ENCODE measurements at regions not wholly inside any gene's neighbourhood (a gene's known extent, or its start where the extent isn't known, plus 50 kb on each side); places are given as distances from the start of the nearest gene placed in this dataset.

GRCh38 chr5:11985993-11986392 lies 81.7 kb upstream of the CTNND2 start:
- Histone ChIP-seq H3K9ac (no peak overlapping the region), H3K36me3 (no peaks in the 10 kb centered on the region), H3K4me2 (no peak overlapping the region), H3F3A (ENCODE audit: low read depth) (no peaks in the 10 kb centered on the region), H3K79me2 (ENCODE audit: low read depth) (no peaks in the 10 kb centered on the region), H4K20me1 (ENCODE audit: low read depth) (no peaks in the 10 kb centered on the region), H3K4me3 (no peak overlapping the region), H3K27me3 (no peaks in the 10 kb centered on the region), H3K4me1 (no peaks in the 10 kb centered on the region), H3K9me3 (ENCODE audit: low read depth) (no peaks in the 10 kb centered on the region), H2AFZ (replicated peaks) (no peak overlapping the region), H3K27ac (no peak overlapping the region)
- H3K9me3 Mint-ChIP-seq: no peaks in the 10 kb centered on the region
- TF ChIP-seq EZH2 (IDR thresholded peaks at IDR 0.05) (no peak), EZH2phosphoT487 (IDR thresholded peaks at IDR 0.05) (no peak), CTCF (IDR thresholded peaks at IDR 0.05) (no peak)
- no peak for DNase-seq (ENCODE audit: low spot score)
- no peaks in the 10 kb centered on the region for H3K27me3 Mint-ChIP-seq (ENCODE audit: insufficient read depth, low read depth)
- H3K4me3 Mint-ChIP-seq: no peak overlapping the region
- H3K27ac Mint-ChIP-seq: no peak overlapping the region
- H3K36me3 Mint-ChIP-seq: no peaks in the 10 kb centered on the region
- no peaks in the 10 kb centered on the region for H3K4me1 Mint-ChIP-seq

- H3K9ac ChIP-seq: no peak overlapping the region
- H3K4me3 ChIP-seq: no peak overlapping the region
- no peaks in the 10 kb centered on the region for H3K36me3 ChIP-seq
- no peaks in the 10 kb centered on the region for H3F3A ChIP-seq (ENCODE audit: low read depth)
- Mint-ChIP-seq H3K27ac (no peak overlapping the region), H3K36me3 (no peaks in the 10 kb centered on the region), H3K9me3 (no peaks in the 10 kb centered on the region), H3K4me1 (no peaks in the 10 kb centered on the region), H3K4me3 (no peak overlapping the region), H3K27me3 (ENCODE audit: insufficient read depth, low read depth) (no peaks in the 10 kb centered on the region)
- no peaks in the 10 kb centered on the region for H3K4me1 ChIP-seq
- TF ChIP-seq CTCF (IDR thresholded peaks at IDR 0.05) (no peak), EZH2 (IDR thresholded peaks at IDR 0.05) (no peak), EZH2phosphoT487 (IDR thresholded peaks at IDR 0.05) (no peak)
- H3K27ac ChIP-seq: no peak overlapping the region
- no peak overlapping the region for H2AFZ ChIP-seq (replicated peaks)
- H3K27me3 ChIP-seq: no peaks in the 10 kb centered on the region
- H3K9me3 ChIP-seq (ENCODE audit: low read depth): no peaks in the 10 kb centered on the region
- no peaks in the 10 kb centered on the region for H4K20me1 ChIP-seq (ENCODE audit: low read depth)
- H3K4me2 ChIP-seq: no peak overlapping the region
- no peaks in the 10 kb centered on the region for H3K79me2 ChIP-seq (ENCODE audit: low read depth)
- DNase-seq (ENCODE audit: low spot score): no peak
These were observed 80.0 kb upstream of the CTNND2 start for GRCh38 chr5:11984196-11984595.

- Histone ChIP-seq H3K27ac (no peak overlapping the region), H3K9ac (no peak overlapping the region), H3K79me2 (ENCODE audit: low read depth) (no peaks in the 10 kb centered on the region), H3K4me3 (no peak overlapping the region), H3K27me3 (no peaks in the 10 kb centered on the region), H3K9me3 (ENCODE audit: low read depth) (no peaks in the 10 kb centered on the region), H4K20me1 (ENCODE audit: low read depth) (no peaks in the 10 kb centered on the region), H3F3A (ENCODE audit: low read depth) (no peaks in the 10 kb centered on the region), H3K36me3 (no peaks in the 10 kb centered on the region), H2AFZ (replicated peaks) (no peak overlapping the region), H3K4me1 (no peaks in the 10 kb centered on the region), H3K4me2 (no peak overlapping the region)
- Mint-ChIP-seq H3K27me3 (ENCODE audit: insufficient read depth, low read depth) (no peaks in the 10 kb centered on the region), H3K4me1 (no peaks in the 10 kb centered on the region), H3K4me3 (no peak overlapping the region), H3K9me3 (no peaks in the 10 kb centered on the region), H3K27ac (no peak overlapping the region), H3K36me3 (no peaks in the 10 kb centered on the region)
- TF ChIP-seq EZH2phosphoT487 (IDR thresholded peaks at IDR 0.05) (no peak), CTCF (IDR thresholded peaks at IDR 0.05) (no peak), EZH2 (IDR thresholded peaks at IDR 0.05) (no peak)
- no peak for DNase-seq (ENCODE audit: low spot score)
These were observed 77.7 kb upstream of the CTNND2 start for GRCh38 chr5:11981986-11982385.

- Mint-ChIP-seq H3K4me3 (no peak overlapping the region), H3K27me3 (ENCODE audit: insufficient read depth, low read depth) (no peaks in the 10 kb centered on the region), H3K27ac (no peak overlapping the region), H3K36me3 (no peaks in the 10 kb centered on the region), H3K4me1 (no peaks in the 10 kb centered on the region), H3K9me3 (no peaks in the 10 kb centered on the region)
- Histone ChIP-seq H2AFZ (replicated peaks) (no peak overlapping the region), H3K9ac (no peak overlapping the region), H4K20me1 (ENCODE audit: low read depth) (no peaks in the 10 kb centered on the region), H3K79me2 (ENCODE audit: low read depth) (no peaks in the 10 kb centered on the region), H3F3A (ENCODE audit: low read depth) (no peaks in the 10 kb centered on the region), H3K36me3 (no peaks in the 10 kb centered on the region), H3K4me3 (no peak overlapping the region), H3K27ac (no peak overlapping the region), H3K4me1 (no peaks in the 10 kb centered on the region), H3K27me3 (no peaks in the 10 kb centered on the region), H3K9me3 (ENCODE audit: low read depth) (no peaks in the 10 kb centered on the region), H3K4me2 (no peak overlapping the region)
- TF ChIP-seq CTCF (IDR thresholded peaks at IDR 0.05) (no peak), EZH2 (IDR thresholded peaks at IDR 0.05) (no peak), EZH2phosphoT487 (IDR thresholded peaks at IDR 0.05) (no peak)
- DNase-seq (ENCODE audit: low spot score): no peak
These were observed 73.7 kb upstream of the CTNND2 start for GRCh38 chr5:11977904-11978303.
